DOHH2 (cell line): ENCODE measurements at regions not wholly inside any gene's neighbourhood (a gene's known extent, or its start where the extent isn't known, plus 50 kb on each side); places are given as distances from the start of the nearest gene placed in this dataset.

Experiments used
- EZH2phosphoT487 ChIP-seq: fragments of 200-600 bp; sonication (generic); IDR thresholded peaks from 2 replicates; pipeline ENCODE4 v1.6.1; 2017; ENCODE audit warnings: borderline replicate concordance, mild to moderate bottlenecking, antibody characterized with exemption, low read length, moderate library complexity, mixed read lengths
- TF ChIP-seq, protein P1 (sequence below): fragments of 200-600 bp; sonication (generic); IDR thresholded peaks from one replicate; pipeline ENCODE4 v1.5.1; 2014; ENCODE audit warnings: antibody characterized with exemption, mild to moderate bottlenecking, low read depth, low read length; ENCODE audit not compliant: poor library complexity, severe bottlenecking

DNA sequence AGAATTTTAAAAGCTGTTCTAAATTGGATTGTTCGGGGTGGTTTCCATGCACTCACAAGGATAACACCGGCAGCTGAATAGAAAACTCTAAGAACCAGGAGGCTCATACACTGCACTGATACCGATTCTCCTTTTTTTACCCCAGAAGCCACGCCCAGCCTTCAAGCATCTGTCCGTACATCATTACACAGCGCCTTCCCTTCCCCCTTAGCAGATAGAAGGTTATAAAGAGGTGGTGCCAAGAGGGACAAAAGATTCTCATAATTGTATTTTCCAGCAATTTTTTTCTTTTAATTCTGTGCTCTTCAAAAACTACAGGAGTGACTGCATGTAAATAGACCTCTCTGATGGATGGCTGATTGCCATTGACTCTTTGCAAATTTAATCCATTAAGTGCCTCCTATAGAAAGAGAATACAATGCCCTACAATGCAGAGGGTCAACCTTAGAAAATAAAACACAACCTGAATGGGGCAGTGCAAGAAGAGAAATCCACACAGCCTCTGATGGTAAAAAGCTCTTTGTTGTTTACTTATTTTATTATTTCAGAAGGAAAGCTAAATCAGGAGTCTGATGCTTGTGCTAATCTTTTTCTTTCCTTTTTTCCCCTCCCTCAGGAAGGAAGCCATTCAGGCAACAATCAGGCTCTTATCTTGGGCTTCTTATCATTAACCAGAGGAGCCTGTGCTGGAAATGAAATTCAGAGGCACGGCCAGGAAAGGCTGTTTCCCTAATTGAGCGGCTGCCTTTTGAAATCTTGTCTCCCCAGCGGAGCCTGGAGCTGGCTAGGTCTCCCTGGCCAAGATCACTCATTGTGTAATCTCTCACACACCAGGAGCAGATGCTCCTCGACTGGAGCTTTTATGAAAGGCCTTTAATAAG, 198.9 kb upstream of the NABP1 start:
- TF ChIP-seq, protein P1, sequence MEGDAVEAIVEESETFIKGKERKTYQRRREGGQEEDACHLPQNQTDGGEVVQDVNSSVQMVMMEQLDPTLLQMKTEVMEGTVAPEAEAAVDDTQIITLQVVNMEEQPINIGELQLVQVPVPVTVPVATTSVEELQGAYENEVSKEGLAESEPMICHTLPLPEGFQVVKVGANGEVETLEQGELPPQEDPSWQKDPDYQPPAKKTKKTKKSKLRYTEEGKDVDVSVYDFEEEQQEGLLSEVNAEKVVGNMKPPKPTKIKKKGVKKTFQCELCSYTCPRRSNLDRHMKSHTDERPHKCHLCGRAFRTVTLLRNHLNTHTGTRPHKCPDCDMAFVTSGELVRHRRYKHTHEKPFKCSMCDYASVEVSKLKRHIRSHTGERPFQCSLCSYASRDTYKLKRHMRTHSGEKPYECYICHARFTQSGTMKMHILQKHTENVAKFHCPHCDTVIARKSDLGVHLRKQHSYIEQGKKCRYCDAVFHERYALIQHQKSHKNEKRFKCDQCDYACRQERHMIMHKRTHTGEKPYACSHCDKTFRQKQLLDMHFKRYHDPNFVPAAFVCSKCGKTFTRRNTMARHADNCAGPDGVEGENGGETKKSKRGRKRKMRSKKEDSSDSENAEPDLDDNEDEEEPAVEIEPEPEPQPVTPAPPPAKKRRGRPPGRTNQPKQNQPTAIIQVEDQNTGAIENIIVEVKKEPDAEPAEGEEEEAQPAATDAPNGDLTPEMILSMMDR, result no peak
- no peak for TF ChIP-seq EZH2phosphoT487
